ENCODE measurements at regions not wholly inside any gene's neighbourhood (a gene's known extent, or its start where the extent isn't known, plus 50 kb on each side); places are given as distances from the start of the nearest gene placed in this dataset.

- no peak for TF ChIP-seq CTCF (optimal IDR thresholded peaks at IDR 0.05 in 1 of 3, IDR thresholded peaks at IDR 0.05 in 1 of 3, conservative IDR thresholded peaks at IDR 0.05 in 1 of 3; ENCODE audit: extremely low read depth in 1 of 3, insufficient read depth in 2 of 3, low read length in 3 of 3)
- no peak for TF ChIP-seq EZH2 (IDR thresholded peaks at IDR 0.05; ENCODE audit: low read length)
Measured at GRCh38 chr12:68389305-68389704, 57.1 kb upstream of the MDM1 start.

All from keratinocyte (primary cell).